ENCODE measurements at regions not wholly inside any gene's neighbourhood (a gene's known extent, or its start where the extent isn't known, plus 50 kb on each side); places are given as distances from the start of the nearest gene placed in this dataset.

GRCh38 chr6:81819767-81820166, 67.3 kb upstream of the TENT5A start:
- no peak for DNase-seq (ENCODE audit: low read depth, low spot score)

- DNase-seq (ENCODE audit: low read depth, low spot score): no peak
These were observed 66.5 kb upstream of the TENT5A start for GRCh38 chr6:81818901-81819361.

- DNase-seq (ENCODE audit: low read depth, low spot score): no peak
These were observed 63.9 kb upstream of the TENT5A start for GRCh38 chr6:81816380-81816779.

- DNase-seq (ENCODE audit: low read depth, low spot score): no peak
These were observed 62.0 kb upstream of the TENT5A start for GRCh38 chr6:81814370-81815076.

- DNase-seq (ENCODE audit: low read depth, low spot score): no peak
These were observed 60.8 kb upstream of the TENT5A start for GRCh38 chr6:81813305-81813704.

GRCh38 chr6:81812401-81812800, 59.9 kb upstream of the TENT5A start:
- no peak for DNase-seq (ENCODE audit: low read depth, low spot score)

GRCh38 chr6:81808851-81809570, 56.5 kb upstream of the TENT5A start:
- DNase-seq (ENCODE audit: low read depth, low spot score): no peak

- no peak for DNase-seq (ENCODE audit: low read depth, low spot score)
These were observed 54.5 kb upstream of the TENT5A start for GRCh38 chr6:81806793-81807565.

GRCh38 chr6:81802356-81802755, 49.9 kb upstream of the TENT5A start:
- DNase-seq (ENCODE audit: low read depth, low spot score): no peak
